Kidney (tissue), 13 donors: ENCODE measurements at regions not wholly inside any gene's neighbourhood (a gene's known extent, or its start where the extent isn't known, plus 50 kb on each side); places are given as distances from the start of the nearest gene placed in this dataset.

Experiments
- DNase-seq, 5 donors: peaks; one replicate each; pipeline ENCODE4 v3.0.0-alpha.2; 2013 to 2020
- FAIRE-seq: peaks from 2 replicates; lab custom pipeline; 2012; peaks lifted over from hg19 to GRCh38; lab: Jason Lieb, UNC
- H3K27ac ChIP-seq, 2 donors: one replicate each; pipeline ENCODE4 v1.7.0; 2013; ENCODE audit warnings: low read depth in 2 of 2, low read length in 2 of 2, inconsistent platforms in 1 of 2
- H3K27me3 ChIP-seq: one replicate; pipeline ENCODE4 v1.7.1; 2013; ENCODE audit warnings: low read length, inconsistent platforms; ENCODE audit not compliant: control insufficient read depth, insufficient read depth
- H3K36me3 ChIP-seq, 3 donors: one replicate each; pipeline versions ENCODE4 v1.7.0 to v1.7.1; 2013; ENCODE audit warnings: low read length in 3 of 3, control low read depth in 1 of 3, inconsistent platforms in 1 of 3; ENCODE audit not compliant: insufficient read depth in 3 of 3, control insufficient read depth in 2 of 3
- H3K4me1 ChIP-seq, 3 donors: one replicate each; pipeline versions ENCODE4 v1.7.0 to v1.7.1; 2013; ENCODE audit warnings: low read length in 3 of 3, inconsistent platforms in 1 of 3, low read depth in 1 of 3; ENCODE audit not compliant: control insufficient read depth in 2 of 3, insufficient read depth in 2 of 3
- H3K4me3 ChIP-seq, 3 donors: one replicate each; pipeline versions ENCODE4 v1.7.0 to v1.8.1; 2013; ENCODE audit warnings: low read length in 3 of 3, control low read depth in 1 of 3, inconsistent platforms in 1 of 3
- H3K9ac ChIP-seq, 3 donors: one replicate each; pipeline versions ENCODE4 v1.7.0 to v1.7.1; 2013; ENCODE audit warnings: low read length in 3 of 3, control low read depth in 1 of 3, inconsistent platforms in 1 of 3
- H3K9me3 ChIP-seq, 3 donors: one replicate each; pipeline versions ENCODE4 v1.7.0 to v1.7.1; 2013; ENCODE audit warnings: low read length in 3 of 3, control low read depth in 1 of 3, inconsistent platforms in 1 of 3; ENCODE audit not compliant: control insufficient read depth in 2 of 3, insufficient read depth in 1 of 3
- intact Hi-C: fragments of 100-400 bp; cut with DNase I; formaldehyde crosslinking; loops from one replicate; pipeline ENCODE4 v1.11.1; 2022
- TF ChIP-seq, protein P1 (sequence below): IDR thresholded peaks from 3 replicates; pipeline ENCODE4 v1.5.1; 2012; ENCODE audit warnings: mild to moderate bottlenecking, moderate library complexity, borderline replicate concordance; ENCODE audit not compliant: insufficient read depth; ENCODE audit errors: extremely low read depth
- donor health status: control.
- donor health status: control.
- donor health status: control.
- donor health status: control.
- donor health status: control.
- donor health status: DM: yes; HTN: yes; CAD: no.
- donor health status: Normal renal cell carcinoma (clear cell type).

DNA sequence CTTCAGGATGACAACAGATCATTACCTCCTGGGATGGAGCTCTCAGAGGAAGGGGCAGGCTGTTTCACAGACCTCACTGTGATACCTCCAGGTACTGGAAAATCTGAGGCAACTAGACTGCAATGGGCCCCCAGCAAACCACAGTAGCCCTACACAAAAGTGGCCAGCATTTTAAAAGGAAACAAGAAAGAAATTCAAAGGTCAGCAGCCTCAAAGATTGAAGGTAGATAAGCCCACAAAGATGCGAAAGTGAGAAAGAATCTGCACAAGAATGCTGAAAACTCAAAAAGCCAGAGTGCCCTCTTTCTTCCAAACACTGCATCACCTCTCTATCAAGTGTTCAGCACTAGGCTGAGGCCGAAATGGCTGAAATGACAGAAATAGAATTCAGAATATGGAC is 499.5 kb upstream of the CHAC2 start:
- H3K36me3 ChIP-seq = no peaks in the 10 kb centered on the region
- intact Hi-C loops = no loop called here
- H3K27me3 ChIP-seq = no peaks in the 10 kb centered on the region
- no peak overlapping the region for H3K27ac ChIP-seq
- no peaks in the 10 kb centered on the region for H3K9me3 ChIP-seq
- H3K9ac ChIP-seq = no peak overlapping the region
- TF ChIP-seq, protein P1, sequence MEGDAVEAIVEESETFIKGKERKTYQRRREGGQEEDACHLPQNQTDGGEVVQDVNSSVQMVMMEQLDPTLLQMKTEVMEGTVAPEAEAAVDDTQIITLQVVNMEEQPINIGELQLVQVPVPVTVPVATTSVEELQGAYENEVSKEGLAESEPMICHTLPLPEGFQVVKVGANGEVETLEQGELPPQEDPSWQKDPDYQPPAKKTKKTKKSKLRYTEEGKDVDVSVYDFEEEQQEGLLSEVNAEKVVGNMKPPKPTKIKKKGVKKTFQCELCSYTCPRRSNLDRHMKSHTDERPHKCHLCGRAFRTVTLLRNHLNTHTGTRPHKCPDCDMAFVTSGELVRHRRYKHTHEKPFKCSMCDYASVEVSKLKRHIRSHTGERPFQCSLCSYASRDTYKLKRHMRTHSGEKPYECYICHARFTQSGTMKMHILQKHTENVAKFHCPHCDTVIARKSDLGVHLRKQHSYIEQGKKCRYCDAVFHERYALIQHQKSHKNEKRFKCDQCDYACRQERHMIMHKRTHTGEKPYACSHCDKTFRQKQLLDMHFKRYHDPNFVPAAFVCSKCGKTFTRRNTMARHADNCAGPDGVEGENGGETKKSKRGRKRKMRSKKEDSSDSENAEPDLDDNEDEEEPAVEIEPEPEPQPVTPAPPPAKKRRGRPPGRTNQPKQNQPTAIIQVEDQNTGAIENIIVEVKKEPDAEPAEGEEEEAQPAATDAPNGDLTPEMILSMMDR = no peak
- no peak for DNase-seq
- H3K4me3 ChIP-seq = no peak overlapping the region
- FAIRE-seq = no peak
- H3K4me1 ChIP-seq = no peaks in the 10 kb centered on the region

DNA sequence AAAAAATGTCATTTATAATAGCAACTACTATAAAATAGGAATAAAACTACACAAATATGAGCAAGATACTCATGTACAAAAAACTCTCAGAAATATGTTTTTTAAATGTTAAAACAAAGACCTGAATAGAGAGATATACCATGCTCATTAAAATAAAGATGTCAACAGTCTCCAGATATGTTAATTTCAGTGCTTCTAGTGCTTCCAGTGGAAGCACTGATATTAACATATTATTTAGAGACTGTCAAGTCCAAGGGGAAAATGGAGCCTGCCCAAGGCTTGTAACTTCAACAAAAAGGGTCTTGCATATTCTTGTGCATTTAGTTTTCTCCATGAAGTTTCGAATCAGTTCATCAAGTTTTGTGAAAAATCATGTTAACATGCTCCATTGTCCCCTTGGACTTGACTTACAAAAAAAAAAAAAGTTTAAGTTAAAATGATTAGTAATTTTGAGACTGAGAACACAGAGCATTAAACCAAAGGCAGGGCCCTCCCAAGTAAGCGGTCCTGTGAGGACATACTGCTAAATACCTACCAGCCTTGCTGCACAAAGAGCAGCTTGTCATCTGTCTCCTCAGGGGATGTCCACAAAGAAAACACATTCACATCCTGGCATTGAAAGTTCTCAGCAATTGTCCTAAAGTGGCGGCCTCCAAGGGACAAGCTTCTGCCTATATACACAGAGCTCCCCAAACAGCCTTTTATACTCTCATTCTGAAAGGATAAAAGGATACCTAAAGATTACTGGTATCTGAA is 501.9 kb upstream of the CHAC2 start:
- TF ChIP-seq, protein P1 = no peak
- FAIRE-seq (no peak), DNase-seq (no peak)
- no peaks in the 10 kb centered on the region for H3K27me3 ChIP-seq
- no peaks in the 10 kb centered on the region for H3K4me1 ChIP-seq
- intact Hi-C loops = no loop called here
- no peaks in the 10 kb centered on the region for H3K9me3 ChIP-seq
- no peaks in the 10 kb centered on the region for H3K36me3 ChIP-seq
- no peak overlapping the region for H3K4me3 ChIP-seq
- no peak overlapping the region for H3K9ac ChIP-seq
- H3K27ac ChIP-seq = no peak overlapping the region

DNA sequence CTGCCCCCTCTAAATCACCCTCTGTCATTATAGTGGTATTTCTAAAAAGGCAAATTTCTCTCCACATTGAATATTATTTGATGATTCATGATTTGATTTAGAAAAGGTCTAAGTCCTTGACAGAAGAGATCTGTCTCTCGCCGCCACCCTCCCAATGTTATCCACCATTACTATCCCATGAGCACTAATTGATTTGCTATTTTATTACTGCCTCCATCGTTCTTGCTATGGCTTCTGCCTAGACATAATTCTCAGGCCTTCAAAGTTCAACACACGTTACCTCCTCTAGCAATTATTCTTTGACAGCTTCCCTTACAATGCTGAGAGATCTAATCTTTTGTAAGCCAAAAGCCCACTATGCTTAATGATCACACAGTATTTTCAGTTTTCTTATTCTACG is 507.0 kb upstream of the CHAC2 start:
- Histone ChIP-seq H3K4me1 (no peaks in the 10 kb centered on the region), H3K9me3 (no peaks in the 10 kb centered on the region), H3K27ac (no peak overlapping the region), H3K27me3 (no peaks in the 10 kb centered on the region), H3K4me3 (no peak overlapping the region), H3K36me3 (no peaks in the 10 kb centered on the region), H3K9ac (no peak overlapping the region)
- no peak for DNase-seq
- TF ChIP-seq, protein P1 = no peak
- no peak for FAIRE-seq
- intact Hi-C loops = no loop called here
